ENCODE measurements at regions not wholly inside any gene's neighbourhood (a gene's known extent, or its start where the extent isn't known, plus 50 kb on each side); places are given as distances from the start of the nearest gene placed in this dataset.

GRCh38 chrX:38864165-38864564 lies 62.9 kb downstream of the MID1IP1 start:
- Histone ChIP-seq H3K4me3 (ENCODE audit: low read depth, low read length, poor library complexity, severe bottlenecking) (no peak overlapping the region), H4K20me1 (ENCODE audit: insufficient read depth, low read length) (no peaks in the 10 kb centered on the region), H3F3A (ENCODE audit: insufficient read depth, low read length) (no peaks in the 10 kb centered on the region), H3K27ac (ENCODE audit: low read depth, low read length, poor library complexity, severe bottlenecking) (no peak overlapping the region), H2AFZ (ENCODE audit: low read length) (no peak overlapping the region), H3K9me2 (ENCODE audit: low read depth, low read length) (no peaks in the 10 kb centered on the region), H3K9ac (ENCODE audit: low read length) (no peak overlapping the region), H3K79me2 (ENCODE audit: insufficient read depth, low read length) (no peaks in the 10 kb centered on the region), H3K4me2 (ENCODE audit: low read length) (no peak overlapping the region), H3K9me3 (ENCODE audit: low read length) (no peaks in the 10 kb centered on the region), H3K27me3 (ENCODE audit: insufficient read depth, low read length) (no peaks in the 10 kb centered on the region), H3K4me1 (ENCODE audit: insufficient read depth, low read length, severe bottlenecking) (peaks cover 25% of the 10 kb centered on the region), H3K36me3 (ENCODE audit: insufficient read depth, low read length) (no peaks in the 10 kb centered on the region)
- TF ChIP-seq CTCF (IDR thresholded peaks at IDR 0.05; ENCODE audit: low read length) (no peak), EZH2 (IDR thresholded peaks at IDR 0.05; ENCODE audit: borderline replicate concordance, low read length) (no peak)

- Histone ChIP-seq H3F3A (ENCODE audit: insufficient read depth, low read length) (no peaks in the 10 kb centered on the region), H2AFZ (ENCODE audit: low read length) (no peak overlapping the region), H3K9me2 (ENCODE audit: low read depth, low read length) (no peaks in the 10 kb centered on the region), H3K4me3 (ENCODE audit: low read depth, low read length, poor library complexity, severe bottlenecking) (no peak overlapping the region), H3K9me3 (ENCODE audit: low read length) (no peaks in the 10 kb centered on the region), H3K9ac (ENCODE audit: low read length) (no peak overlapping the region), H3K27me3 (ENCODE audit: insufficient read depth, low read length) (no peaks in the 10 kb centered on the region), H3K79me2 (ENCODE audit: insufficient read depth, low read length) (no peaks in the 10 kb centered on the region), H3K36me3 (ENCODE audit: insufficient read depth, low read length) (no peaks in the 10 kb centered on the region), H3K4me1 (ENCODE audit: insufficient read depth, low read length, severe bottlenecking) (peaks cover 45% of the 10 kb centered on the region), H4K20me1 (ENCODE audit: insufficient read depth, low read length) (no peaks in the 10 kb centered on the region), H3K27ac (ENCODE audit: low read depth, low read length, poor library complexity, severe bottlenecking) (no peak overlapping the region), H3K4me2 (ENCODE audit: low read length) (no peak overlapping the region)
- TF ChIP-seq CTCF (IDR thresholded peaks at IDR 0.05; ENCODE audit: low read length) (no peak), EZH2 (IDR thresholded peaks at IDR 0.05; ENCODE audit: borderline replicate concordance, low read length) (no peak)
Measured at GRCh38 chrX:38868321-38868720, 67.1 kb downstream of the MID1IP1 start.

- Histone ChIP-seq H3K79me2 (ENCODE audit: insufficient read depth, low read length) (no peaks in the 10 kb centered on the region), H3K9me2 (ENCODE audit: low read depth, low read length) (no peaks in the 10 kb centered on the region), H3K36me3 (ENCODE audit: insufficient read depth, low read length) (no peaks in the 10 kb centered on the region), H3K9ac (ENCODE audit: low read length) (no peak overlapping the region), H3K27me3 (ENCODE audit: insufficient read depth, low read length) (no peaks in the 10 kb centered on the region), H4K20me1 (ENCODE audit: insufficient read depth, low read length) (no peaks in the 10 kb centered on the region), H3K4me1 (ENCODE audit: insufficient read depth, low read length, severe bottlenecking) (peaks cover 40% of the 10 kb centered on the region), H3K27ac (ENCODE audit: low read depth, low read length, poor library complexity, severe bottlenecking) (no peak overlapping the region), H3F3A (ENCODE audit: insufficient read depth, low read length) (no peaks in the 10 kb centered on the region), H3K9me3 (ENCODE audit: low read length) (no peaks in the 10 kb centered on the region), H3K4me3 (ENCODE audit: low read depth, low read length, poor library complexity, severe bottlenecking) (no peak overlapping the region), H2AFZ (ENCODE audit: low read length) (no peak overlapping the region), H3K4me2 (ENCODE audit: low read length) (no peak overlapping the region)
- no peak for TF ChIP-seq EZH2 (IDR thresholded peaks at IDR 0.05; ENCODE audit: borderline replicate concordance, low read length)
- TF ChIP-seq CTCF (IDR thresholded peaks at IDR 0.05; ENCODE audit: low read length) = no peak
Measured at GRCh38 chrX:38868941-38869401, 67.7 kb downstream of the MID1IP1 start.
